Lung microvascular endothelial cell (primary cell): ENCODE measurements at regions not wholly inside any gene's neighbourhood (a gene's known extent, or its start where the extent isn't known, plus 50 kb on each side); places are given as distances from the start of the nearest gene placed in this dataset.

Experiments
- DNase-seq, 2 donors: peaks; one replicate each; pipeline versions ENCODE4 v3.0.0 to v3.0.0-alpha.2; 2010; ENCODE audit warnings: low read depth in 2 of 2

GRCh38 chr2:150903055-150903454, 358.6 kb downstream of the RBM43 start:
- no peak for DNase-seq

GRCh38 chr2:150900913-150901312, 360.8 kb downstream of the RBM43 start:
- no peak for DNase-seq

GRCh38 chr2:150895968-150896367, 365.7 kb downstream of the RBM43 start:
- DNase-seq, result no peak

GRCh38 chr2:150889141-150889540, 372.5 kb downstream of the RBM43 start:
- no peak for DNase-seq

GRCh38 chr2:150888337-150888736, 373.3 kb downstream of the RBM43 start:
- DNase-seq, result no peak

- DNase-seq, result no peak
Observed at GRCh38 chr2:150887926-150888325, 373.7 kb downstream of the RBM43 start.

GRCh38 chr2:150885774-150886386, 375.8 kb downstream of the RBM43 start:
- no peak for DNase-seq

- no peak for DNase-seq
Observed at GRCh38 chr2:150885236-150885635, 376.4 kb downstream of the RBM43 start.

GRCh38 chr2:150883613-150883895, 378.1 kb downstream of the RBM43 start:
- no peak for DNase-seq

- DNase-seq, result no peak
Observed at GRCh38 chr2:150882751-150883612, 378.7 kb downstream of the RBM43 start.

GRCh38 chr2:150880986-150881385, 380.7 kb downstream of the RBM43 start:
- DNase-seq, result no peak

GRCh38 chr2:150878356-150878755, 383.3 kb downstream of the RBM43 start:
- no peak for DNase-seq

- no peak for DNase-seq
Observed at GRCh38 chr2:150876251-150876950, 385.3 kb downstream of the RBM43 start.

GRCh38 chr2:150873396-150873772, 385.9 kb upstream of the RND3 start:
- no peak for DNase-seq

GRCh38 chr2:150872756-150873395, 385.4 kb upstream of the RND3 start:
- DNase-seq, result no peak

GRCh38 chr2:150866431-150866830, 379.0 kb upstream of the RND3 start:
- DNase-seq, result no peak

- no peak for DNase-seq
Observed at GRCh38 chr2:150863691-150864090, 376.2 kb upstream of the RND3 start.

- no peak for DNase-seq
Observed at GRCh38 chr2:150860301-150860700, 372.8 kb upstream of the RND3 start.

- DNase-seq, result no peak
Observed at GRCh38 chr2:150859877-150860276, 372.4 kb upstream of the RND3 start.

- no peak for DNase-seq
Observed at GRCh38 chr2:150859162-150859561, 371.7 kb upstream of the RND3 start.

GRCh38 chr2:150858382-150858781, 370.9 kb upstream of the RND3 start:
- no peak for DNase-seq

GRCh38 chr2:150856596-150857281, 369.3 kb upstream of the RND3 start:
- no peak for DNase-seq
